Calu3 (cell line): ENCODE measurements at regions not wholly inside any gene's neighbourhood (a gene's known extent, or its start where the extent isn't known, plus 50 kb on each side); places are given as distances from the start of the nearest gene placed in this dataset.

Experiments used
- BruUV-seq: library from RNA; stranded (reverse); fragments of 400-500 nt; replicated peaks from 2 replicates; lab custom pipeline; 2021; lab: Mats Ljungman, UMichigan
- CTCF ChIA-PET: fragments of 300-600 bp; sonication (Branson Sonifier 250); formaldehyde crosslinking; loops from one replicate; lab custom pipeline; 2022; ENCODE audit warnings: antibody characterized with exemption; lab: Charles Lee
- DNase-seq: peaks from one replicate; pipeline ENCODE4 v3.0.0; 2022
- H3K27ac Mint-ChIP-seq: one replicate; pipeline ENCODE4 v1.8.0; 2022; ENCODE audit warnings: mixed read lengths; ENCODE audit not compliant: unreplicated experiment
- H3K27me3 Mint-ChIP-seq: one replicate; pipeline ENCODE4 v1.8.0; 2022; ENCODE audit warnings: mixed read lengths; ENCODE audit not compliant: unreplicated experiment
- H3K36me3 Mint-ChIP-seq: one replicate; pipeline ENCODE4 v1.8.0; 2022; ENCODE audit warnings: mild to moderate bottlenecking, moderate library complexity, mixed read lengths; ENCODE audit not compliant: insufficient read depth, unreplicated experiment
- H3K4me1 Mint-ChIP-seq: one replicate; pipeline ENCODE4 v1.8.0; 2022; ENCODE audit warnings: mild to moderate bottlenecking, low read depth, mixed read lengths; ENCODE audit not compliant: unreplicated experiment
- H3K4me3 Mint-ChIP-seq: one replicate; pipeline ENCODE4 v1.8.0; 2022; ENCODE audit warnings: mild to moderate bottlenecking, low read depth, moderate library complexity, mixed read lengths; ENCODE audit not compliant: unreplicated experiment
- H3K9me3 Mint-ChIP-seq: one replicate; pipeline ENCODE4 v1.8.0; 2022; ENCODE audit warnings: low read depth, mixed read lengths; ENCODE audit not compliant: unreplicated experiment
- CTCF ChIP-seq: fragments of 200-600 bp; IDR thresholded peaks from one replicate; pipeline ENCODE4 v1.8.0; 2022; ENCODE audit warnings: antibody characterized with exemption; ENCODE audit not compliant: unreplicated experiment
- intact Hi-C: fragments of 100-400 bp; cut with micrococcal nuclease; formaldehyde crosslinking; loops from one replicate; pipeline ENCODE4 v1.10.0; 2022; ENCODE audit not compliant: unreplicated experiment

GRCh38 chrX:81615979-81616378 is 414.1 kb downstream of the SH3BGRL start:
- no peak for DNase-seq
- Mint-ChIP-seq H3K36me3 (no peaks in the 10 kb centered on the region), H3K27me3 (no peaks in the 10 kb centered on the region), H3K4me1 (no peaks in the 10 kb centered on the region), H3K9me3 (peaks cover 4% of the 10 kb centered on the region), H3K4me3 (no peak overlapping the region), H3K27ac (no peak overlapping the region)
- intact Hi-C loops = no loop called here
- no peak for TF ChIP-seq CTCF
- CTCF ChIA-PET = no interaction called here
- no TSS peak for BruUV-seq

GRCh38 chrX:81662381-81662780 is 460.5 kb downstream of the SH3BGRL start:
- no peaks in the 10 kb centered on the region for H3K27me3 Mint-ChIP-seq
- H3K4me1 Mint-ChIP-seq = peaks cover 14% of the 10 kb centered on the region
- BruUV-seq = no TSS peak
- CTCF ChIA-PET = no interaction called here
- no peaks in the 10 kb centered on the region for H3K36me3 Mint-ChIP-seq
- H3K9me3 Mint-ChIP-seq = no peaks in the 10 kb centered on the region
- no peak for DNase-seq
- H3K27ac Mint-ChIP-seq = peak overlapping the region; percentile 63
- no peak for TF ChIP-seq CTCF
- intact Hi-C loops = loop anchor here (10.0 kb wide), 1 partner anchor 168 kb away; no protein-coding TSS in a partner anchor
- peak overlapping the region; percentile 4 for H3K4me3 Mint-ChIP-seq

- peak; percentile 44 for DNase-seq
- H3K27me3 Mint-ChIP-seq = no peaks in the 10 kb centered on the region
Observed at GRCh38 chrX:81708487-81708886, 506.6 kb downstream of the SH3BGRL start.

GRCh38 chrX:81728622-81729021 is 526.7 kb downstream of the SH3BGRL start:
- no peak for TF ChIP-seq CTCF

More at GRCh38 chrX:81708487-81708886, 506.6 kb downstream of the SH3BGRL start:
- intact Hi-C loops = loop anchor here (5.0 kb wide), 1 partner anchor 216 kb away; no protein-coding TSS in a partner anchor
- H3K4me3 Mint-ChIP-seq = no peak overlapping the region
- CTCF ChIA-PET = no interaction called here
- no peak overlapping the region for H3K27ac Mint-ChIP-seq
- no peaks in the 10 kb centered on the region for H3K36me3 Mint-ChIP-seq
- BruUV-seq = no TSS peak
- no peaks in the 10 kb centered on the region for H3K9me3 Mint-ChIP-seq
- H3K4me1 Mint-ChIP-seq = peaks cover 10% of the 10 kb centered on the region
- no peak for TF ChIP-seq CTCF

More at GRCh38 chrX:81728622-81729021, 526.7 kb downstream of the SH3BGRL start:
- no peaks in the 10 kb centered on the region for H3K36me3 Mint-ChIP-seq
- no TSS peak for BruUV-seq
- no peak overlapping the region for H3K27ac Mint-ChIP-seq
- no peaks in the 10 kb centered on the region for H3K4me1 Mint-ChIP-seq
- intact Hi-C loops = no loop called here
- no peaks in the 10 kb centered on the region for H3K27me3 Mint-ChIP-seq
- no peak for DNase-seq
- H3K9me3 Mint-ChIP-seq = peaks cover 6% of the 10 kb centered on the region
- CTCF ChIA-PET = no interaction called here
- H3K4me3 Mint-ChIP-seq = no peak overlapping the region
